Fibroblast of upper back skin (primary cell): ENCODE measurements at regions not wholly inside any gene's neighbourhood (a gene's known extent, or its start where the extent isn't known, plus 50 kb on each side); places are given as distances from the start of the nearest gene placed in this dataset.
A peak's percentile ranks its signal among the peaks of the same experiment; 100 is the strongest.
"Not testable (repeated sequence)": the region's sequence is repeated elsewhere in the genome, so short reads cannot be mapped to it uniquely, and the experiment has no call there.

Source experiments
- DNase-seq: peaks from one replicate; pipeline ENCODE4 v3.0.0-alpha.2; 2013

GRCh38 chr14:89743828-89744227 is 210.7 kb downstream of the EFCAB11 start:
- no peak for DNase-seq

- no peak for DNase-seq
Measured at GRCh38 chr14:89740241-89740640, 214.3 kb downstream of the EFCAB11 start.

GRCh38 chr14:89736881-89737280 is 217.6 kb downstream of the EFCAB11 start:
- peak; percentile 8 for DNase-seq

- DNase-seq = no peak
Measured at GRCh38 chr14:89731396-89731933, 223.1 kb downstream of the EFCAB11 start.

- DNase-seq = no peak
Measured at GRCh38 chr14:89730687-89731086, 223.8 kb downstream of the EFCAB11 start.

DNA sequence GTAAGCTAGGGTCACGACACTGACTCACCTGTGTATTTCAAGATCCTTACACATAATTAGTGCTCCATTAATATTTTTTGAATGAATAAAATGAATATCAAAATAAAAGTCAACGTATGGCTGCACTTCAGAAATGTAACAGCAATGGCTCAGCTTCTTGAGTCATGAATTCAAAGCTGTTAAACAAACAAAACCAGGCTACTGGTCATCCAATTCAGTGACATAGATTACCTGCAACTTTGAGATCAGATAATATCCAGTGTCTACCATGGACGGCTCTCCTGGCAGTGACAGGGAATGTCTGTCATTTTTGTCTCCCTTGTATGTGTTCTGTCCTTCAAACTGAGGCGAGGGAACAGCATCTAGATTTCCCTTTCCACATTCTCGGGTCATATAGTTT is 225.6 kb downstream of the EFCAB11 start:
- DNase-seq = no peak

DNA sequence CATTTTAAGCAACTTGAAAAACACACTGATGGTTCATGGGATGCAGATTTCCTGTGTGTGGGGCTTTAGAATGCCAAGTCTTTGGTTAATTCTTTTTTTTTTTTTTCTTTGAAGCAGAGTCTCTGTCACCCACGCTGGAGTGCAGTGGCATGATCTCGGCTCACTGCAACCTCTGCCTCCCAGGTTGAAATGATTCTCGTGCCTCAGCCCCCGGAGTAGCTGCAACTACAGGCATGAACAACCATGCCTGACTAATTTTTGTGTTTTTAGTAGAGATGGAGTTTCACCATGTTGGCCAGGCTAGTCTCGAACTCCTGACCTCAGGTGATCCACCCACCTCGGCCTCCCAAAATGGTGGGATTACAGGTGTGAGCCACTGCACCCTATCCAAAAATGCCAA is 228.3 kb downstream of the EFCAB11 start:
- not testable (repeated sequence) for DNase-seq

DNA sequence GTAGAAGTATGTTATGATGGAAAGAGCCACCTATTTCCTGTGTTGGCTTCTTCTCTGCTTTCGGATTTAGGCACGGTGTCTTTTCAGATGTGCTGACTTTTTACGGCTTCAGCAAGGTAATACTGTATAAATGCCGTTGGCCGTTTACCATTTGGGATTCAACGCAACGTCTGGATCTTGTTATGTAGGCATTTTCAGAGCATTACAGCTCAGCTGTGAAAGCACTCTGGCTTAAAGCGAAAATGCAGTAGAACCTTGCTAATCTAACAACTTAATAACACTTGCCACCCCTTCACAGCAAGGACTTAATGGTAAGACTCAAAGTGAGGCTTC is 229.9 kb downstream of the EFCAB11 start:
- DNase-seq = peak; percentile 44

- DNase-seq = peak; percentile 44
Measured at GRCh38 chr14:89723930-89724627, 230.5 kb downstream of the EFCAB11 start.

DNA sequence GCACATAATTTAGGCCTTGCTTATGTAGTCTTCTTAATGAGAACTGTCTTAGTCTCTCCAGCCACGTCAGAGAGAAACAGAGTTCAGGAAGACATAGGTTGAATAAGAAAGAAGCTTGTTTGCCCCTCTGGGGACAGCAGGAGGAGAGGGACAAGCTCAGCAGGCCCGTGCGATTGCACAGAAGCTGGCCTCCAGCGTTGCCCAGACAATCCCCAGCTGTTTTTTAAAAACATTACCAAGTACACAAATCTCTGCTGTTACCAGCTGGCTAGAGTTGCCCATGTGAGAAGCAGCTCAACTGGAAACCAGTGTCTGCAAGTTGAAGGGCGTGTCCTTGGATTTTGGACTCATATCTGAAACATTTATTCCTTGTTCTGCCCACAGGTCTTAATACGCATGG is 232.6 kb downstream of the EFCAB11 start:
- no peak for DNase-seq

- DNase-seq = peak; percentile 3
Measured at GRCh38 chr14:89720741-89721729, 233.5 kb downstream of the EFCAB11 start.

- no peak for DNase-seq
Measured at GRCh38 chr14:89720076-89720687, 234.3 kb downstream of the EFCAB11 start.

- DNase-seq = no peak
Measured at GRCh38 chr14:89719366-89720075, 235.0 kb downstream of the EFCAB11 start.

GRCh38 chr14:89708982-89709625 is 245.4 kb downstream of the EFCAB11 start:
- DNase-seq = no peak

DNA sequence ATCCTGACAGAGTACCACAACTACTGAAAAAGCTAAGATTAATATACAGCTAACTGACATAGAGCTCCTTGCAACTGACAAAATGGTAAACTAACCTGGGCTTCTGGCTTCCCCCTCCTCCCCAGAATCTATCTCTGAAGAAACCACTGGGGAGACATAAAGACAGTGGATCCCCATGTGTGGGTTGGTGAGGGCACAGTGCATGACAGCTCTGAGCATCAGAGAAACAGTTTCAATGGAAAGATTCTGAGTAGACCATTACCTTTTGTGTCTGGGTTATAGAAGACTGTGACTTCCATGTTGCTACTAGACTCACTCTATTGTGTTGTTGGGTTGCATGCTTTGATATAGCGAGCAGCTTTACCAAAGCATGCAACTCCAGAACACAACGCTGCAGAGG is 247.4 kb downstream of the EFCAB11 start:
- DNase-seq = no peak

GRCh38 chr14:89702876-89703200 is 251.7 kb downstream of the EFCAB11 start:
- no peak for DNase-seq

DNA sequence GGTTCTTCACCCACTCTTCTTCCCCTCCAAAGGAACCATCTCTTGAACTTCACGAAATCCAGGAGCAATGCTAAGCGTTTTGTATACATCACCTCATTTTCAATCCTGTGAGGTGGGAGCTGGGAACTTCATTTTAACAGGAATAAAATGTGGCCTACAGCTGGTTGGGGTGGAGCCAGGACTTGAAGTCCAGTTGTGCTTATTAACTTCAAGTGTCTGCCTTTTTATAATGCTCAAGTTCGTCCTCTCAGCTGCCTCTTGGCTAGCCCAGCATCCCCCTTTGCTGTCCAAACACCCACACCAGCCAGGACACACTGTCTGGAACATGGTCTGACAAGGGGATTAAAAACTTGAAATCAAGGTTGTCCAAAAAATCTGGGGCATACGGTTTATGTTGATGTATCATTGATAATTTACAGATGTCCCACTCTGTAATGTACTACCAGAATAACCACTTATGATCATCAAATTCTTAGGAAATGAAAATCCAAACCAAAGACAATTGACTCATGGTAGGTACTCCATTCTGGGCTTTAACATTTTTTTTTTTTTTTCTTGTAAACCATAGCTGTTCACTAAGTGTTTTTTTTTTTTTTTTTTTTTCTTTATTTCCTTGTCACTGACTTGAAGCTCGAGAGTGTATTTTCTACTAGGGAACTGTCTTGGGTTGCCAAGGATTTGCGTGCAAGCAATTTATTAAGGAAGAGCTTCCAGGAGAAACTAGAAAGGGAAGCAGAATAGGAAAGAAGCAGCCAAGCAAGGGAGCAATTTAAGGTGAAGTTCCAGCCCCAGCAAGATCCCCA is 252.3 kb downstream of the EFCAB11 start:
- DNase-seq = peak; percentile 92

DNA sequence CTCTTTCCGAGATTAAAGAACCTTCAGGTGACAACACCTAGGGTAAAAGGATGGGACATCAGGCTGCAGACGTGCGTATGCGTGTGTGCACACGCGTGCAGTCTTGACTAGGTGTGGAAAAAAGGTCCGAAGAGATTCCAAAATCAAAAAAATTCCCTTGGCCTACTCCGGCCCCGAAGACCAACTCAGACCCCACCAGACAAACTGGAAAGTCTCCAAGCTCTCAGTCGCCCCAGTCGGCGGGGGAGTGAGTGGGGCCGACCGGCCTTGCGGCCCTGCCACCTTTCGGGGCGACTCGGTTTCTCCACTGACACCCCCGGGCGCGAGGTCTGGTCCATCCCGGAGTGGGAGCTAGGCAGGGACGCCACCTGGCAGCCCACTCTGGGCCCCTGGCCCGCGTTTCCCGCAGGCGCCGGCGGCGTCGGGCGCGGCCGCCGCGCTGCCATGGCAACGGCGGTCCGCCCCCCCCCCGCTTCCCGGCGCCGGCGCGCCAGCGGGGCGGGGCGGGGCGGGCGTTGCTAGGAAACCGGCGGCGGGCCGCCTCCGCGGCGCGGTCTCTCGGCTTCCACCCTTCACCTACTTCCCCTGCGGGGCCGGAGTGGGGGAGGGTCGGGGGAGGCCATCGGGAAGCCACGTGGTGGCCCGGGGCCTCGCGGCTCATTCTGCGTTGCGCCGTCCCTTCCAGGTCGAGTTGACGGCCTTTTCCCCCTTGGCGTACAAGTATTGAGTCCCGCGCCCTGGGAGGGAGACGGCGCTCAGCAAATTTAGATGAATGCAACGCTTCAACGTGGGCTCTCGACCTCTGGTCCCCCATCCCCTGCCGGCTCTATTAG is 253.1 kb downstream of the EFCAB11 start:
- DNase-seq = peak; percentile 81

- no peak for DNase-seq
Measured at GRCh38 chr14:89700801-89701200, 253.7 kb downstream of the EFCAB11 start.

DNA sequence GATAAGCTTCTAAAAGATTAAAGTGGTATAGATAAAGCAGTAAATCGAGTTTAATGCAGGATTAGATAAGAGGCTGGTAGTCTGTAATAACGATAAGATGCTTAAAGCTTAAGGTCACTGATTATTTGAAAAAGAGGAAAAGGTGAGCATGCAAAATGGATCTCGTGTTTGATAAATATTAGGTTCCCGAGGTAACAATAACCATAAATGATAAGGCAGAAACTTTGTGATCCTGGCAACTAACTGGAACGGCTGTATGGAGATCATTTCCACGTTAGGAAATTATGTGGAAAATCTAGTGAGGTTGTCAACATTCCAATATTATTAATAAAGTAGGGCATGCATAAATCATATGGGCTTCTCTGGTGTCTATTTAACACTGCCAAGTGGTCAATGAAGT is 255.5 kb downstream of the EFCAB11 start:
- DNase-seq = no peak
